Esophagus squamous epithelium (tissue), 5 donors: ENCODE measurements at regions not wholly inside any gene's neighbourhood (a gene's known extent, or its start where the extent isn't known, plus 50 kb on each side); places are given as distances from the start of the nearest gene placed in this dataset.

Experiments used
- DNase-seq: peaks from one replicate; lab custom pipeline; 2025; lab: John Stamatoyannopoulos, UW
- H3K27ac ChIP-seq, 4 donors: fragments of 200-600 bp; sonication (generic); one replicate each; pipeline ENCODE4 v1.5.1; 2016 to 2019; ENCODE audit warnings: mild to moderate bottlenecking in 1 of 4
- H3K27me3 ChIP-seq, 4 donors: fragments of 200-600 bp; sonication (generic); 1 replicate in 3 of 4; 2 replicates in 1 of 4; pipeline versions ENCODE4 v1.5.1 to v1.6.0; 2017 to 2021; ENCODE audit warnings: antibody characterized with exemption in 1 of 4
- H3K36me3 ChIP-seq, 3 donors: fragments of 200-600 bp; sonication (generic); one replicate each; pipeline ENCODE4 v1.5.1; 2016 to 2019
- H3K4me1 ChIP-seq, 3 donors: fragments of 200-600 bp; sonication (generic); one replicate each; pipeline ENCODE4 v1.5.1; 2017 to 2019
- H3K4me3 ChIP-seq, 4 donors: fragments of 200-600 bp; sonication (generic); 1 replicate in 3 of 4; 2 replicates in 1 of 4; pipeline ENCODE4 v1.5.1; 2016 to 2019; ENCODE audit warnings: mild to moderate bottlenecking in 2 of 4, moderate library complexity in 1 of 4
- H3K9me3 ChIP-seq, 3 donors: fragments of 200-600 bp; sonication (generic); one replicate each; pipeline ENCODE4 v1.5.1; 2016 to 2019
- CTCF ChIP-seq, 6 experiments: fragments of 450-650 bp in 4 of 6; fragments of 200-600 bp in 2 of 6; sonication (generic) in 2 of 6; IDR thresholded peaks; one replicate each; pipeline ENCODE4 v1.5.1; 2016 to 2019; ENCODE audit warnings: antibody characterized with exemption in 6 of 6, mild to moderate bottlenecking in 4 of 6, moderate library complexity in 4 of 6
- POLR2A ChIP-seq, 4 donors: fragments of 450-650 bp; IDR thresholded peaks; one replicate each; pipeline ENCODE4 v1.6.1; 2017; ENCODE audit warnings: antibody characterized with exemption in 4 of 4, mild to moderate bottlenecking in 4 of 4, moderate library complexity in 3 of 4
- WGBS, 2 donors: methylation state at CpG; one replicate each; pipeline ENCODE4 v1.1.5; 2018; 5-methylcytosine and 5-hydroxymethylcytosine counted together
- intact Hi-C: fragments of 100-400 bp; cut with DNase I; formaldehyde crosslinking; loops from one replicate; pipeline ENCODE4 v1.15.0; 2022
- donor health status: DM: yes; HTN: yes; CAD: no.

- Histone ChIP-seq H3K27me3 (no peaks in the 10 kb centered on the region), H3K9me3 (no peaks in the 10 kb centered on the region), H3K4me3 (no peak overlapping the region), H3K27ac (no peak overlapping the region), H3K36me3 (no peaks in the 10 kb centered on the region), H3K4me1 (no peaks in the 10 kb centered on the region)
- intact Hi-C loops, result no loop called here
- 69 to 74% methylated on average over 6 of the region's 6 CpGs for WGBS, 2 donors
- DNase-seq, result no peak
- no peak for TF ChIP-seq POLR2A (IDR thresholded peaks at IDR 0.05)
- no peak for TF ChIP-seq CTCF (IDR thresholded peaks at IDR 0.05)
These were observed 1288.9 kb upstream of the SLC10A2 start for GRCh38 chr13:104355041-104355670.

GRCh38 chr13:104327211-104327610, 1261.0 kb upstream of the SLC10A2 start:
- Histone ChIP-seq H3K4me3 (no peak overlapping the region), H3K36me3 (no peaks in the 10 kb centered on the region), H3K4me1 (no peaks in the 10 kb centered on the region), H3K9me3 (peaks cover 0 to 4% (median 0%) of the 10 kb centered on the region in 3 donors), H3K27ac (no peak overlapping the region), H3K27me3 (no peaks in the 10 kb centered on the region)
- intact Hi-C loops, result no loop called here
- TF ChIP-seq CTCF (IDR thresholded peaks at IDR 0.05), result no peak
- TF ChIP-seq POLR2A (IDR thresholded peaks at IDR 0.05), result no peak
- no peak for DNase-seq

- Histone ChIP-seq H3K27me3 (no peaks in the 10 kb centered on the region), H3K4me1 (no peaks in the 10 kb centered on the region), H3K4me3 (no peak overlapping the region), H3K9me3 (peaks cover 0 to 4% (median 0%) of the 10 kb centered on the region in 3 donors), H3K27ac (no peak overlapping the region), H3K36me3 (no peaks in the 10 kb centered on the region)
- DNase-seq, result no peak
- WGBS, 2 donors, result 78 to 86% methylated on average over 6 of the region's 6 CpGs
- TF ChIP-seq POLR2A (IDR thresholded peaks at IDR 0.05) (no peak), CTCF (IDR thresholded peaks at IDR 0.05) (no peak)
- intact Hi-C loops, result no loop called here
These were observed 1260.3 kb upstream of the SLC10A2 start for GRCh38 chr13:104326523-104326922.

- TF ChIP-seq CTCF (IDR thresholded peaks at IDR 0.05) (no peak), POLR2A (IDR thresholded peaks at IDR 0.05) (no peak)
- 95 to 99% methylated on average over 5 of the region's 5 CpGs for WGBS, 2 donors
- no peak for DNase-seq
These were observed 1255.5 kb upstream of the SLC10A2 start for GRCh38 chr13:104321756-104322155.

GRCh38 chr13:104320446-104320845, 1254.2 kb upstream of the SLC10A2 start:
- Histone ChIP-seq H3K27ac (no peak overlapping the region), H3K4me3 (no peak overlapping the region), H3K27me3 (no peaks in the 10 kb centered on the region), H3K36me3 (no peaks in the 10 kb centered on the region), H3K9me3 (no peaks in the 10 kb centered on the region), H3K4me1 (no peaks in the 10 kb centered on the region)
- WGBS, 2 donors, result 76 to 78% methylated on average over 3 of the region's 3 CpGs
- no peak for TF ChIP-seq CTCF (IDR thresholded peaks at IDR 0.05)
- intact Hi-C loops, result no loop called here
- DNase-seq, result no peak

More at GRCh38 chr13:104321756-104322155, 1255.5 kb upstream of the SLC10A2 start:
- Histone ChIP-seq H3K36me3 (no peaks in the 10 kb centered on the region), H3K9me3 (no peaks in the 10 kb centered on the region), H3K27me3 (no peaks in the 10 kb centered on the region), H3K4me1 (no peaks in the 10 kb centered on the region), H3K4me3 (no peak overlapping the region), H3K27ac (no peak overlapping the region)
- intact Hi-C loops, result no loop called here
